CD4-positive, alpha-beta T cell treated with Interleukin-17A for 1 hour (primary cell): ENCODE measurements at regions not wholly inside any gene's neighbourhood (a gene's known extent, or its start where the extent isn't known, plus 50 kb on each side); places are given as distances from the start of the nearest gene placed in this dataset.

Experiments used
- DNase-seq: peaks from one replicate; pipeline ENCODE4 v3.0.0-alpha.2; 2020

DNA sequence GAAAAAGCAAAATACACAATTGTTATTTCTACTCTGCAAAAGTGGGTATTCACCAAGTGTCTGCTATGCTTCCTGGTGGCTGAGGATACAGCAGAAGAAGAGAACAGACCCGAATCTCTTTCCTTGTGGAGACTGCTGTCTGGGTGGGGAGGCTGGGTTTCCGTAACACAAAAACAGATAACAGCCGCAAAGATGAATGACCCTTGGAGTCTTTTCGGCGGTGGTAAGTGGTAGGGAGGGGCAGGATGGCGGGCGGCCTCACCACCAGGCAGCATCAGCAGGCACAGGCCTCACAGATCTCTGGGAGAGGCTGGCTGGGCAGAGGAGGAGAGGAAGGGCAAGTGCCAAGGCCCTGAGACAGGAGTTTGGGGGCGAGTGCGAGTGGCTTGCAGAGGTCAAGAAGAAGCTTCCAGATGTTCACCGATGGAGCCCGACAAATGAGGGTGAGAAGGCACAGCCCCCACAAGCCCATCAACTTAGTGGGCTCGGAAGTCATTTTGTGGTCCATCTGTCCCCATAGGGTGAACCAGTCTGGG is 164.2 kb downstream of the RHOU start:
- DNase-seq = no peak

DNA sequence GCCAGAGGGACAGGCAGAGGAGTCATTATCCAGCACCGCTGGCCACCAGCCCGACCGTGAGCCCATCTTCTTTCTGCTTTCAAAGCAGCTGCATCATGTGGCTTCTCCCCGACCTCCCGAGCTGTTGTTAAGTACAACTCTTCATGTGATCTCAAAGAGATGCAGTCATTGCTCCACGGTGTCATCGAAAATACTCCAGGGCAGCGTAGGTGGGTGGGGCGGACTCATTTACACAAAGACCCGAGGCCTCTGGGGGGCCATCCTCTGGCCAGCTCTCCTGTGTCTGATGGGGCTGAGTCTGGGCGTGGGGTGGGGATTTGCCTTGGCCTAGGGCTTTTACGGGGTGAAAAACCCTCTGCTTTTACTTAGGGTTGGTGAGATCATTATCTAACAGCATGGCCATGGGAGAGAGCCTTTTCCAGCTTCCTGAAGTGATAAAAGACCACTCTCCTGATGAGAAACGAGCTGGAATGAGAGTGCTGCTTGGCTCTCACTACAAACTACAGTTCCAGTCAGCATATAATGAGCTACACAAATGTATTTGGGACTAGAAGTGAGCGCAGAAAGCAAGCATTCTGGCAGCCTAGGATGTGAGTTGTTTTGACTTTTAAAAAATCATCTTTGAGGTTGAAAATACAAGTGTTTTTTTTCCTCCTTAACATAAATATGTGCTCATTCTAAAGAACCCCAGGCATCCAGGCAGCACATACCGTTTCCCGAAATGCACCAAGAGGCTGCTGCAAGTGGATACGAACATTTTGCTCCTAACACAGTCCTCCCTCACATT is 165.0 kb downstream of the RHOU start:
- no peak for DNase-seq

DNA sequence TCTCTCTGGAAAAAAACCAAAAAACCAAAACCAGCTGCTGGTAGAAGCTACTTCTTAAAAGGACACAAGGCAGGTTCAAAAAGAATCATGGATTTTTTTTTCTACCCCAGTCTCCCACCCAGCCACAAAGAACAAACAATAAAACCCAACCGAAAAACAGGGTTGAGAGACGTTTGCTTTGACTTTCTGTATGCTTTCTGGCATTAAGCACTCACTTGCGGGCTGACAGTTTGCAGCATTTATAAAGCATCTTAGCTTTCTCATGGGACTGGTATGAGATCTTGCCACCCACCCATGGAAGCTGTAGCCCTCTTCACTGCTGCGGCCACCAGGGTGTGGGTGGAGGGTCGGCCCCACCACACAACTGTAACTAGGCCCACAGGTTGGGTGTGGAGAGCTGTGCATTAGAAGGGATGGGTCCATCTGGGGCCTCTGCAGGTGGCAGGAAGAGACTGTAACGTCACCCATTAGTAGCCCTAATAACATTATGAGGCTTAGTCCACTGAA is 165.7 kb downstream of the RHOU start:
- DNase-seq = no peak

DNA sequence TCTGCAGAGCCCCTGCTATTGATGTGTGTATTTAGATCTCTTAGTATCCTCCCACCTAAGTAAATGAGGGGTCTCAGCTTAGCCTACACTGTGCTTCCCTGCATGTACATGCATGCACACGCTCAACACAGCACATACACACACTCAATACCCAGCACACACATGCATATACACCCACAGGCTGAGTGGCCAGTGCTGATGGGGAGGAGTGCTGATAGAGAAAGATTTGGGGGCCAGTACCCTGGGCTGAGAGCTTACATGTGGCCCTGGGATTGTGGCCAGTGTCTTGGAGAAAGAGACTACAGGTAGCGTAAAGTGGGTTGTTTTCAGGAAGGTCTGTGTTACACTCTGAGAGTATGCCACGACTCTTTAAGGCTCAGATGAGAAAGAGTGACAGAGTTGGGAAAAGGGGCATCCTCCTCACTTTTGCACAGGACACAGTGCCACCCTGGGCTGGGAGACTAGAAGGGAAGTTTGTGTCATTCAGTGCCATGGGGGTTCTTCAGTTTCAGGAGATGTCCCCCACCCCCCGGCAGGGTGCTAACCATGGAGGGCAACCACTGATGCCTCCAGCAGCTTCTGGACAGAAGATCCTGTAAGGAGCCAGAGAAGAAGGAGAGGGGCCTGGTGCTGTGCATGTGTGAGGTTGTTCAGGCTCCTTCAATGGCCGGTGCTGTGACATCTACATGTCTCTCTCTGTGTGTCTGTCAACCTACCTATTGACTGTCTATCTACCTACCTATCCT is 166.8 kb downstream of the RHOU start:
- no peak for DNase-seq

DNA sequence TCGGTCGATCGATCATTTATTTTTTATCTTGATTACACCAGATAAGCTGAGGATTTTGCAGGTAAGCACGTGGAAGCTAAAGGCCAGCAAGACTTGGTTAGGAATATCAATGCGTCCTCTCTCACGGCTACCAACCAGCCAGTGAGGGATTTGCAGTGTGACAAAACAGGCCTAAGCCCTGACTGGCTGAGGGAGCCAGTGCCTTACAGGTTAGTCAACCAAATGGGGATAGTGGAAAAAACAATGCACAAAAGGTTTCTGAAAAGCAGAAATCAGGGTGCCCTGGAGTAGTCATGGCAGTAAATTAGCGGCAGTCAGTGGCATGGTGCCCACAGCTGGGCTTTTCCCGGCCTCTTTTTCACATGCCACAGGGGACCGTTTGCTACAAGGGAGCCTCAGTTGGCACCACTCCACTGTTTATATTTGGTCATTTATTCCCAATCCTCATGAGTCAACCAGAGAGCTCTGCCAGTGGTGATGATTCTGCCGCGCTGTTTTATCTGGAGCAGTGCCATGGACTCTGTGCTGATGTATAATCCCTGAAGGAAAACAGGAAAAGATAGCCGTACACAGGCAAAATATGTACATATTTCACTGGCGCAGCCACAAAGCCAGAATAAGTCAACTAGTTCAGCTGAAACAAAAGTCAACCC is 167.6 kb downstream of the RHOU start:
- DNase-seq = no peak

DNA sequence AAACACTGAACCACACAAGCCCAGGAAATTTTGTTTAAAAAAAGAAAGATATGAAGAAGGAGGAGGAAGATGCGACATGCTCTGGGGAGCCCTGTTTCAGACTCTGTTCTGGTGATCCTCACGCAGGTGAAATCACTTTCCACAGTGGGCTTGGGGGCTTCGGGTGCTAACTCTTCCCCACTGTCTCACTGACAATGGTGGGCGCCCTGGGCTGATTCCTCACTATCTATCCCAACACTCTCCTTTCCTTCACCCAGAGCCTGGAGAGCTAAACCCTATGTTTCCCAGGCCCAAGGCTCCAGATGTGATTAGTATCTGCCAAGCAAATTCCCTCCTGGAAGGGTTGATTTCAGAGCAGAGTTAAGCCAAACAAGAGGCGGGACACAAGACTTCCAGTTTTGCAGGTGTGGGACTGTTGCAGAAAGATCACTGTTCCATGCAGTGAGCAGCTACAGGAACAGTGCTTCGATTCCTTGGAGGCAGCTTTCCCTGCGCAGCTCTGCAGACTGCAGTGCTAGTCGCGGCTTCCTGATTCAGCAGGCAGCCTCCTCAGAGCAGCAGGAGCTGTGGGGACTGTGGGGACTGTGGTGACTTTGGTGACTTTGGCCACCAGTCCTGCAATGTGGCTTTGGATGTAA is 168.3 kb downstream of the RHOU start:
- DNase-seq = no peak

DNA sequence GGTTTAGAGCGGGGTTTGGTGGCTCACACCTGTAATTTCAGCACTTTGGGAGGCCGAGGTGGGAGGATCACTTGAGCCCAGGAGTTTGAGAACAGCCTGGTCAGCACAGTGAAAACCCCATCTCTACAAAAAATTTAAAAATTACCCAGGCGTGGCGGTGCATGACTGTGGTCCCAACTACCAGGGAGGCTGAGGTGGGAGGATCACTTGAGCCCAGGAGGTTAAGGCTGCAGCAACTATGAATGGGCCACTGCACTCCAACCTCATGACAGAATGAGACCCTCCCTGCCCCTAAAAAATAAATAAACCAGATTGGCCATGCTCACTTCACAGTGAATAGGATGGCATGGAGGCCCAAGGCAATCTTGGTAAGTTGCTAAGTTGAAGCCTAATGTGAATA is 168.9 kb downstream of the RHOU start:
- no peak for DNase-seq

DNA sequence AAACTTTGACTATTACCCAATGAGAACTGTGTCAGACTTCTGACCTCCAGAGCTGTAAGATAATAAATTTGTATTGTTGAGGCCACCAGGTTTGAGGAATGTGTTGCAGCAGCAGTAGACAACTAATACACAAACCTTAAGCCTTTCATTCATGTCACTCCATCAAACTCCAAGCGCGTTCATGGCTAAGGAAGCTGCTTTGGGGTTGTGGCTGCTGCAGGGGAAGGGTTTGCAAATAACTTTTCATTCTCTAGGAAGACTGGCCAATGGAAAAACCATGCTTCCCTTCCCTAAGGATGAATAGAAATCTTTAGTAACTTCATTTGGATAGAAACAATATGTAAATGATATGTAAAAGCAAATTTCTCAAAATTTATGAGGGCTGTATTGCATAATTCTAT is 170.4 kb downstream of the RHOU start:
- no peak for DNase-seq

DNA sequence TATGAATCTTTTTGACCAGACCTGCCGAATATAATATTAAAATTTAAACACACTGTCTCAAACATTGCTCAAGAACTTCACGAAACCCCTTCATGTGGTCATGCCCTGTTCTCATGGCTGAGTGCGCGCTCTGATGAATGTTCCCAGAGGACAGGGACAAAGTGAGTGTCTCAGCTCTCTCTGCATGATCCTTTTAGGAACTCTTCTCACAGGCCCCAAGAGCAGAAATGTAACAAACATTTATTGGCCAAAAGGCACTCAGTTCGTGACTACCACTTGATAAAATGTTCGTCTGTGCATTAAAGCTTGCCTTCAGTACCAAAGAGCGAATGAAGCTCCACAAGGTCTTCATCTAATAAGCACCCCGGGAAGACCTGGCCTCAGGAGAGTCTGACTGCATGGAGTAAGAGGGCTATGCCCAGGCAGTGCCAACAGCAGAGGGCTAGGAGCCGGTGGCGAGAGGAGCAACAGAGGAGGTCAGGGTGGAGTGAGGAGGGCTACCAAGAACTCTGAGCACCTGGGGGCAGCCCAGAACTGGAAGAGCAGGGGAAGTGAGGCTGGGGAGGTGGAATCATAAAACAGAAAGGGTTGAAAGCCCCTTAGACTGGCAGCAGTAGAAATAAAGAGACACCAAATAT is 171.1 kb downstream of the RHOU start:
- DNase-seq = no peak

DNA sequence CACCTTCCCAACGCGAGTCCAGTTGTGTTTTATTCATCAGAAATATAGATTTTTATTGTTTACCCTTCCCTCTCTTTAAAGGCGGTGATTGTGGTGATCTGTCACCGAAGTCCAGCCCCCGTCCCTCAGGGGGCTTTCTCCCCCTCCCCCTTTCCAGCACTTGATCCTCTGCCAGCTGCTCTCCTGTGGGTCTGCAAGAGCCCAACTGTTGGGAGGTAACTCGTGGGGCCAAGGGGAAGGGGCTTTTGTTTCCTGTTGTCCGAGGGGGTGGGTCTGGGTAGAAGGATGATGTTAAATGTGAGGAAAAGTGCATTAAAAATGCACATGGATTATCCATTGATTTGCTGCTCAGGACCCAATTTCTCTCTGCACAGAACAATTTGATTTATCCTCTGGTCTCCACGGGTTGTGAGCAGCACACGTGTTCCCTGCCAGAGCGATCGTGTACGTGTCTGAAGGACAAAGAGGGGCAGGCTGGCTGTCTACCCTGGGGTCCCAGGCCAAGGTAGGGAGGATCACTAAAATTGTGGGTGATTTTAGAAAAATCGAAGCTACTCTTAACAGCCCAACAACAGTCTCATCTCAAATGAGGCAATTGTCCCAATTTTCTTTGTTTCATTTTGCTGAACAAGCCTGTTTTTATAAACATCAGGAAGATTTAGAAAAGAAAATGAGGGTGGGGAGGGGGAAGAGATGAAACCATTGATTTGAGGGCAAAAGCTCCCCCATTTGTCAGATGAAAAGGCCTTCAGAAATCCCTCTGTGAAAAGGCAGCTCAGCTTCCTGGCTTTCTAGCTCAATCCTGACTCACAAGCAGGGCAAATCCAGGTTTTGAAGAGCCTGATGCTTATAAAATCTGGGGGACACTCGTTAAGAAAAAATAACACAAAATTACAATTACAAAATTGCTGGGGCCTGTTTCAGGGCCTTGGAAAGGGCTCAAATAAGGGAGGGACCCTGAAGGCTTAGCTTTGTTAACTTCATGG is 176.2 kb downstream of the RHOU start:
- DNase-seq = no peak

DNA sequence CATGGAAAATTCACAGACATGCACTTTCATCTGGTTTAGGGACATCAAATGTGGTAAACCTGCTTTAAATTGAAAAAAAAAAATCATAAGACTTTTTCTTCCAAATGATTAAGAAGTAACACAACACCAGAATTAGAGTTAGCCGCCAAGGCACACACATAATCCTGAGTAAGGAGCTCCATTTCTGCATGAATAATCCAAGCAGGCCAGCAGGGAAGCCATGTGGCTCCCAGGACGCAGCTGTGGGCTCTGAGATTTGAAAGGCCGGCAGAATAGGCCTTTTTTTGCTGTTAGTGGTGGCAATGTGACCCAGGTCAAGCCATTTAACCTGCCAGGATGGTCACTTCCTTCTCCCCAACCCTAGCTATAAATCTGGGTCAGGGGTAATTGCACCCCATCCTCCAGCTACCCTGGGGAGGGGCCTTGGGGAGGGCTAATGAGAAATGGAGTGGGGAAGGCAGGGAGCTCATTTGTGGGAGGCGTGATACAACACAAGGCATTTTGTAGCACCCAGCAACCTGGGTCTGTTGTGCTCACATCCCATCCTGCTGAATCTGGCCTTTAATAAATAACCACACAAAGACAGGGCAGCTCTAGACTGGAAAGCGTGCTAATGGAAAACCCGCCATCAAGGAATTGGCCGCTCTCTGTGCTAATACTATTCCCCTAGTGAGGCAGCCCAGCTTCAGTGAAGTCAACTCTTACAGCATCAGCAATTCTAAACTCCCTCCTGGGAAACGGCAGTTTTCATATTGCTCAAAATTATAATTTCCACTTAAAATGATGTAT is 178.5 kb downstream of the RHOU start:
- DNase-seq = no peak

DNA sequence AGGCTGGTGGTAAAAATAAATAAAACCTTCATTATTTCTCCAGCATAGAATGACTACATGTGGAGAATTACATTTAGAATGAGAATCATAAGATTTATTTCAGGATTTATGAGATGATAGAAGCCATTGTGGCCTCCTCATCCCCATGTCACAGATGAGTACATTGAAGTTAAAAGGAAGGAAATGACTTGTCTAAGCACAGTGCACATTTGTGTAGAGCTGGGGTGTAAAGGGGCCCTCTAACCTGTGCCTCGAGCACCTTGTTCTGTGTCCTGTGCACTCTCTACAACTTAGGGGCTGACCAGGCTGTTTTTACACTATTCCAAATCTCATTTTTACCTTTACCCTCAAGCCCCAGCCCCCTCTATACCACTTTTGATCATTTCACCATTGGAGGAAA is 179.4 kb downstream of the RHOU start:
- no peak for DNase-seq

DNA sequence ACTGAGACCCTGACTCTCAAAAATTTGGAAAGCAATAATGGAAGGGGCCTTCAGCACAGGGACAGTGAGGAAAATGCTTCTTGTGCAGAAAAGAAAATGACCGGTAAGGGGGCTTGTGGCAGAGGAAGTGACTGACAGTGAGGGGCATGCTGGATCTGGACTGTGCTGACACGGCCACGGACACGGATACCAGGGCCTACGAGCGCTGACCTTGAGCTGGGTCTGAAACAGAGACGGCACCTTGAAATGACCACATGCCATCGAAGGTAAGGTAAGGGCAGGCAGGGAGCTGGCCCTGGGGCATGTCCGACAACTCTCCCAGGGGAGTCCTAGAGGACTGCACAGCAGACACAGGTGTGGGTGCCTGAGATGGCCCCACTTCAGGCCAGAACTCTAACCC is 182.1 kb downstream of the RHOU start:
- no peak for DNase-seq

DNA sequence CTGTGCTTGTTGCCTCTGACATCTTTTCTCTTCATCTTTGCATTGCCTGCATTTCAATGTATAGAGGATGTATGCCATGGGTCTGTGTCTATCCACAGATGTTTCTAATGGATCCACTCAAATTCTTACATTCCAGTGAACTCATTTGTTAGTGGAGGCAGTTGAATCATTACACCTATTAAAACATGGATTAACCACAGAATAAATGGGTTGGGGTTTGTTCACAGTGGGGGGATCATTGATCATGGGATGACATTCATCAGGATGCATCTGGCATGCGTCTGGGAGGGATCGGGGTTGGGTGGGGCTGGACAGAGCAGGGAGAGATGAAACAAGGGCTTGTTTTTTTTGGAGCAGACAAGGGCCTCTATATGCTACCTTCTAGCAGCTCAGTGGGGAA is 182.5 kb downstream of the RHOU start:
- no peak for DNase-seq

DNA sequence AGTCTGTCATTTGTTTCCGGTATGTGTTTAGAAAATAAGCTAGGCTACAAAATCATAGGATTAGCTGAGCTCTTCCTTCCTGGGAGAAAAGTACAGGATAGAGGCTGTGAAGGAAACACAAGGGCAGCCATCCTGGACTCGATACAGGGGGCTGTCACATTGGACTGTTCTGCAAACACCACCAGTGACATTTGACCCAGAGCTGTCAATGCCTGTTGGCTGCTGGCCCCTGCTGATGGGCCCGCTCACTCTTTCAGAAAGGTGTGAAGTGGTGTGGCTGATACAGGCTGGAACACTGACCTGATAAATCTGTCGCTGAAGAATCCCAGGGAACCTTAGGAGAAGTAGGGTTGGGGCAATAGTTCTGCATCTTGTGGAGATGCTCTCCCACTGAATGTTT is 183.1 kb downstream of the RHOU start:
- no peak for DNase-seq

DNA sequence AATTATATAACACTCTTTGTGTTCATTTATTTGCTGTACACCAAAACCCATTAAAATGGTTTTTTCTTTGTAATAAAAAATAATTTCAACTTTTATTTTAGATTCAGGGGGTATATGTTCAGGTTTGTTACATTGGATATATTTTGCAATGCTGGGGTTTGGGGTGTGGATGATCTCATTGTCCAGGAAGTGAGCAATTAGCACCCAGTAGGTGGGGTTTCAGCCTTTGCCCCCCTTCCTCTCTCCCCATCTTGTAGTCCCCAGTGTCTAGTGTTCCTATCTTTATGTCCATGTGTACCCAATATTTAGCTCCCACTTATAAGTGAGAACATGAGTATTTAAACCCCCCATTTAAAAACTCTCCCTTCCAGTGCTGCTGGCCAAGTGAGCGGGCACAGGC is 184.6 kb downstream of the RHOU start:
- DNase-seq = no peak

DNA sequence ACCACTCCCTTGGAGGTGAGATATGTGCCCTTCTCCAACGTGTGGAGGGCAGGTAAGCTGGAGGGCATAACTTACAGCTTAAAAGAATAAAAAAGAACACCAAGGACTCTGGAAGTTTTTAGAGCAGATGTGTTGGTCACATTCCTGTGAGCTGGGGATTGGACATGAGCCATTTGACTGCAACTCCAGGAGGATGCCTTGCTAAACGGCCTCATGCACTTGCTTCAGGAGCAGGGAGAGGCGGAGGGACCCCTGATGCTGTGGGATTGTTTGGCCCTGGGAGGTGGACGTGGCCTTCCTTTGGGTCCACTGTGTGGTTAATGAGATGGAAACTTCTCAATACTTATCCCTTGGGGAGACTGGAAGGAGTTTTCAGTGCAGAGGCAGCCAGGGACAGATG is 185.6 kb downstream of the RHOU start:
- DNase-seq = no peak

DNA sequence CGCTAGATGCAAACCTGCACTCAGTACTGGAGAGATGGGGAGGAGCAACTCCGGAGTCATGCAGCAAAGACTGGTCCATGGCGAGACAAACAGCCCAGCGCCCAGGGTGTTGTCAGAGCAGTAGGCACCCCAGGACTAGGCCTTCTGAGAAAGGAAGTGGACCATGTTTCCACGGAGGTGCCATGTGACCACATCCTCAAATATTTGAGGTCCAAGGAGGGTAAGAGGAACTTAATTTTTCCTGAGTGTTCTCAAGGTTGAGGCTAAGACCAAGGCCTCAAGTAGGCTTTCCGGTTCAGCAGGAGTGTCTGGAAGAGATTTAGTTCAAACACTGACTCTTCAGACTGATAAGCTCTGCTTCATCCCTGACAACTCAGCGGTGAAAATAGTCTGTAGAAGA is 186.2 kb downstream of the RHOU start:
- peak; percentile 7 for DNase-seq

DNA sequence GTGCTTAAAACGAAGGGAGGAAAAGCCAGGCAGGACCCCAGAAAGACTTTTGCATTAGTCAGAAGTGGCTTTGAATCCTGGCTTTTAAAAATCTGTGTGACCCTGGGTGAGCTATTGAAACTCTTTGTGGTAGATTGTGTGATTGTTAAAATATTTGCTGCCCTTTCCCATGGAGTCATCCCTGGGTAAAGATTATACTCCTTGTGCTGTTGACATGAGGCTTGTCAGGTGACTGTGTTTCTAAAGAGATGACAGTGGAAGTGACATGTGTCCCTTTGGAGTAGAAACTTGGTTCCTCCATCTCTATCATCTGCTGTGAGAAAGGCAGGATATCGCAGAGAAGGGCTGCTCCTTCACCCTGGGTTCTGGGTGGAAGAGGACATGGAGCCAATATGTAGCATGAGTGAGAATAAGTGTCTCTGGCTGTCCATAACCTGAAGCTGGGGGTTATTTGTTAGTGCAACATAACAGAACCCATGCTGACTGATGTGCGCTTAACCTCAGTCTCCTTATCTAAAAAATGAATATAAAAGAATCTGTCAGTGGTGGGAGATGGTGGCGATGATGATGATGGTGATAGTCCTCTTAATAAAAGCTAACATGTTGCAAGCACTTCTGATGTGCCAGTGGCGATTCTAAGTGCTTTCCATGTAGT is 187.6 kb downstream of the RHOU start:
- DNase-seq = no peak
